HCT116 (cell line): ENCODE measurements at regions not wholly inside any gene's neighbourhood (a gene's known extent, or its start where the extent isn't known, plus 50 kb on each side); places are given as distances from the start of the nearest gene placed in this dataset.

Experiments
- ATAC-seq: fragments of 200-7000 bp; cut with Tn5 transposase; 2 replicates; pipeline ENCODE4 v1.9.1; 2020; ENCODE audit warnings: mild to moderate bottlenecking, moderate library complexity
- BruUV-seq: library from RNA; stranded (reverse); fragments of 400-500 nt; replicated peaks from 2 replicates; lab custom pipeline; 2021; lab: Mats Ljungman, UMichigan
- CTCF ChIA-PET: fragments of 300-600 bp; sonication (Branson Sonifier 250); formaldehyde crosslinking; loops from one replicate; lab custom pipeline; 2021; ENCODE audit warnings: antibody characterized with exemption; lab: Charles Lee
- POLR2A ChIA-PET: fragments of 300-600, 350-600 bp; sonication (Branson Sonifier 250); formaldehyde crosslinking; loops from one replicate; lab custom pipeline; 2021; ENCODE audit warnings: antibody characterized with exemption; lab: Charles Lee
- RAD21 ChIA-PET, 2 experiments: fragments of 300-600 bp; sonication (Branson Sonifier 250); formaldehyde crosslinking; loops; one replicate each; lab custom pipeline; 2023; ENCODE audit warnings: low total read pairs in 2 of 2; ENCODE audit not compliant: uncharacterized antibody in 2 of 2, unreplicated experiment in 2 of 2, low non-redundant PET in 1 of 2; lab: Charles Lee
- DNase-seq: peaks from one replicate; pipeline ENCODE4 v3.0.0-alpha.2; 2010; ENCODE audit warnings: low read depth, low spot score
- H2AFZ ChIP-seq: fragments of 200-600 bp; shearing (Covaris generic), sonication (generic); 2 replicates; pipeline ENCODE4 v1.6.1; 2017; ENCODE audit warnings: low read depth, mixed run types, mixed read lengths, antibody characterized with exemption, low read length; ENCODE audit not compliant: poor library complexity, severe bottlenecking
- H3K27ac ChIP-seq: 2 replicates; pipeline ENCODE4 v1.5.1; 2012; ENCODE audit warnings: low read depth, low read length
- H3K27me3 ChIP-seq: fragments of 200-600 bp; sonication (generic); 2 replicates; pipeline ENCODE4 v1.6.1; 2016; ENCODE audit warnings: mixed run types, low read length, mixed read lengths; ENCODE audit not compliant: insufficient read depth
- H3K36me3 ChIP-seq, 2 experiments: fragments of 200-500 bp in 1 of 2; fragments of 200-600 bp in 1 of 2; sonication (Bioruptor generic) in 1 of 2; sonication (generic) in 1 of 2; 2 replicates each; pipeline versions ENCODE4 v1.5.1 to v1.6.1; 2014 to 2016; ENCODE audit warnings: low read length in 2 of 2, inconsistent platforms in 1 of 2, mixed read lengths in 1 of 2, mixed run types in 1 of 2; ENCODE audit not compliant: insufficient read depth in 2 of 2, control insufficient read depth in 1 of 2
- H3K4me1 ChIP-seq, 2 experiments: fragments of 200-600 bp in 1 of 2; sonication (generic) in 1 of 2; 2 replicates each; pipeline versions ENCODE4 v1.5.1 to v1.6.1; 2012 to 2017; ENCODE audit warnings: low read length in 2 of 2, inconsistent platforms in 1 of 2, mild to moderate bottlenecking in 1 of 2, mixed read lengths in 1 of 2, mixed run types in 1 of 2, moderate library complexity in 1 of 2; ENCODE audit not compliant: insufficient read depth in 2 of 2, control insufficient read depth in 1 of 2
- H3K4me2 ChIP-seq: fragments of 200-600 bp; sonication (generic); 2 replicates; pipeline ENCODE4 v1.6.1; 2017; ENCODE audit warnings: mixed run types, low read length, mixed read lengths
- H3K4me3 ChIP-seq, 2 experiments: fragments of 200-600 bp in 1 of 2; sonication (generic) in 1 of 2; replicated peaks in 1 of 2; 2 replicates each; pipeline ENCODE4 v1.5.1; 2011 to 2016; ENCODE audit warnings: low read length in 2 of 2, control low read depth in 1 of 2, low read depth in 1 of 2, mild to moderate bottlenecking in 1 of 2, mixed read lengths in 1 of 2, mixed run types in 1 of 2
- H3K79me2 ChIP-seq: fragments of 200-600 bp; sonication (generic); 2 replicates; pipeline ENCODE4 v1.6.1; 2017; ENCODE audit warnings: mild to moderate bottlenecking, mixed run types, low read length, moderate library complexity, mixed read lengths; ENCODE audit not compliant: insufficient read depth
- H3K9ac ChIP-seq: fragments of 200-600 bp; sonication (generic); 2 replicates; pipeline ENCODE4 v1.6.1; 2016; ENCODE audit warnings: low read length, mixed read lengths
- H3K9me2 ChIP-seq: fragments of 200-600 bp; sonication (generic), shearing (Covaris generic); 2 replicates; pipeline ENCODE4 v1.6.1; 2017; ENCODE audit warnings: mixed run types, mild to moderate bottlenecking, moderate library complexity; ENCODE audit not compliant: insufficient read depth
- H3K9me3 ChIP-seq, 2 experiments: fragments of 200-500 bp in 1 of 2; fragments of 200-600 bp in 1 of 2; sonication (Bioruptor generic) in 1 of 2; sonication (generic) in 1 of 2; 2 replicates each; pipeline ENCODE4 v1.6.1; 2014 to 2017; ENCODE audit warnings: low read length in 2 of 2, mixed read lengths in 2 of 2, inconsistent platforms in 1 of 2, low read depth in 1 of 2, mild to moderate bottlenecking in 1 of 2, mixed run types in 1 of 2, moderate library complexity in 1 of 2; ENCODE audit not compliant: control insufficient read depth in 1 of 2, insufficient read depth in 1 of 2
- H4K20me1 ChIP-seq: fragments of 200-600 bp; sonication (generic), shearing (Covaris generic); 2 replicates; pipeline ENCODE4 v1.6.1; 2017; ENCODE audit warnings: mixed run types, mild to moderate bottlenecking, moderate library complexity; ENCODE audit not compliant: insufficient read depth
- REST ChIP-seq: IDR thresholded peaks from 2 replicates; pipeline ENCODE4 v1.6.1; 2012; ENCODE audit warnings: low read depth
- SIN3A ChIP-seq: IDR thresholded peaks from 2 replicates; pipeline ENCODE4 v1.6.1; 2012; ENCODE audit warnings: low read depth
- SRF ChIP-seq: IDR thresholded peaks from 2 replicates; pipeline ENCODE4 v1.6.1; 2012; ENCODE audit warnings: low read depth
- TCF7L2 ChIP-seq: IDR thresholded peaks from 2 replicates; pipeline ENCODE4 v1.7.0; 2011; ENCODE audit warnings: borderline replicate concordance, inconsistent platforms; ENCODE audit not compliant: insufficient read depth, insufficient read length; ENCODE audit errors: extremely low read depth
- ZNF274 ChIP-seq: fragments of 200-500 bp; sonication (Bioruptor generic); IDR thresholded peaks from 2 replicates; pipeline ENCODE4 v1.6.1; 2014; ENCODE audit warnings: mild to moderate bottlenecking, low read depth, low read length, inconsistent platforms
- intact Hi-C: fragments of 100-400 bp; cut with micrococcal nuclease; formaldehyde crosslinking; loops from 2 replicates; pipeline ENCODE4 v1.10.0; 2022

- Histone ChIP-seq H2AFZ (no peak overlapping the region), H3K36me3 (no peaks in the 10 kb centered on the region), H3K4me1 (peaks cover 3 to 11% of the 10 kb centered on the region in 2 experiments; a peak in 2 of 4 replicates), H3K9ac (no peak overlapping the region), H3K27me3 (no peaks in the 10 kb centered on the region), H3K27ac (no peak overlapping the region), H3K4me2 (no peak overlapping the region), H3K9me3 (no peaks in the 10 kb centered on the region), H3K9me2 (no peaks in the 10 kb centered on the region), H3K4me3 (no peak overlapping the region), H4K20me1 (no peaks in the 10 kb centered on the region), H3K79me2 (no peaks in the 10 kb centered on the region)
- intact Hi-C loops = no loop called here
- no peak for ATAC-seq
- ChIA-PET CTCF (no interaction called here), POLR2A (no interaction called here), RAD21 (no interaction called here)
- no peak for DNase-seq
- TF ChIP-seq SRF = no peak
- TF ChIP-seq TCF7L2 = no peak
- TF ChIP-seq ZNF274 = no peak
- no peak for TF ChIP-seq SIN3A
- TF ChIP-seq REST = no peak
- no TSS peak for BruUV-seq
Measured at GRCh38 chr20:50353289-50353961, 156.8 kb upstream of the PTPN1 start.
